ENCODE measurements at regions not wholly inside any gene's neighbourhood (a gene's known extent, or its start where the extent isn't known, plus 50 kb on each side); places are given as distances from the start of the nearest gene placed in this dataset.

GRCh38 chr2:793236-793635 lies 116.0 kb upstream of the TMEM18 start:
- intact Hi-C loops (cut with DNase I; ENCODE audit: low total_unique reads), result no loop called here
- Histone ChIP-seq H3K36me3 (no peaks in the 10 kb centered on the region), H3K4me1 (no peaks in the 10 kb centered on the region), H3K27ac (no peak overlapping the region), H3K9me3 (no peaks in the 10 kb centered on the region), H3K4me3 (no peak overlapping the region), H3K27me3 (no peaks in the 10 kb centered on the region)
- no peak for TF ChIP-seq CTCF (IDR thresholded peaks at IDR 0.05)
- no peak for TF ChIP-seq POLR2A (IDR thresholded peaks at IDR 0.05)
- DNase-seq, result no peak

- TF ChIP-seq POLR2A (IDR thresholded peaks at IDR 0.05), result no peak
- TF ChIP-seq CTCF (IDR thresholded peaks at IDR 0.05), result no peak
- H3K9me3 ChIP-seq, result no peaks in the 10 kb centered on the region
- H3K4me3 ChIP-seq, result no peak overlapping the region
- no peaks in the 10 kb centered on the region for H3K36me3 ChIP-seq
- no peaks in the 10 kb centered on the region for H3K27me3 ChIP-seq
- no peak overlapping the region for H3K27ac ChIP-seq
- no peak for DNase-seq
- intact Hi-C loops (cut with DNase I; ENCODE audit: low total_unique reads), result no loop called here
- no peaks in the 10 kb centered on the region for H3K4me1 ChIP-seq
Observed at GRCh38 chr2:792687-793086, 115.5 kb upstream of the TMEM18 start.

GRCh38 chr2:790634-791245 lies 113.5 kb upstream of the TMEM18 start:
- no peak for TF ChIP-seq CTCF (IDR thresholded peaks at IDR 0.05)
- TF ChIP-seq POLR2A (IDR thresholded peaks at IDR 0.05), result no peak
- Histone ChIP-seq H3K4me3 (no peak overlapping the region), H3K4me1 (no peaks in the 10 kb centered on the region), H3K27me3 (no peaks in the 10 kb centered on the region), H3K27ac (no peak overlapping the region), H3K36me3 (no peaks in the 10 kb centered on the region), H3K9me3 (no peaks in the 10 kb centered on the region)
- intact Hi-C loops (cut with DNase I; ENCODE audit: low total_unique reads), result no loop called here
- DNase-seq, result no peak

GRCh38 chr2:790081-790480 lies 112.9 kb upstream of the TMEM18 start:
- intact Hi-C loops (cut with DNase I; ENCODE audit: low total_unique reads), result no loop called here
- DNase-seq, result no peak
- Histone ChIP-seq H3K36me3 (no peaks in the 10 kb centered on the region), H3K27ac (no peak overlapping the region), H3K27me3 (no peaks in the 10 kb centered on the region), H3K4me3 (no peak overlapping the region), H3K4me1 (no peaks in the 10 kb centered on the region), H3K9me3 (no peaks in the 10 kb centered on the region)
- TF ChIP-seq POLR2A (IDR thresholded peaks at IDR 0.05) (no peak), CTCF (IDR thresholded peaks at IDR 0.05) (no peak)

- DNase-seq, result no peak
- Histone ChIP-seq H3K27me3 (no peaks in the 10 kb centered on the region), H3K36me3 (no peaks in the 10 kb centered on the region), H3K9me3 (no peaks in the 10 kb centered on the region), H3K4me1 (no peaks in the 10 kb centered on the region), H3K27ac (no peak overlapping the region), H3K4me3 (no peak overlapping the region)
- TF ChIP-seq POLR2A (IDR thresholded peaks at IDR 0.05) (no peak), CTCF (IDR thresholded peaks at IDR 0.05) (no peak)
- intact Hi-C loops (cut with DNase I; ENCODE audit: low total_unique reads), result no loop called here
Observed at GRCh38 chr2:789529-789928, 112.3 kb upstream of the TMEM18 start.
